ENCODE measurements at regions not wholly inside any gene's neighbourhood (a gene's known extent, or its start where the extent isn't known, plus 50 kb on each side); places are given as distances from the start of the nearest gene placed in this dataset.
"Not testable (repeated sequence)": the region's sequence is repeated elsewhere in the genome, so short reads cannot be mapped to it uniquely, and the experiment has no call there.

DNA sequence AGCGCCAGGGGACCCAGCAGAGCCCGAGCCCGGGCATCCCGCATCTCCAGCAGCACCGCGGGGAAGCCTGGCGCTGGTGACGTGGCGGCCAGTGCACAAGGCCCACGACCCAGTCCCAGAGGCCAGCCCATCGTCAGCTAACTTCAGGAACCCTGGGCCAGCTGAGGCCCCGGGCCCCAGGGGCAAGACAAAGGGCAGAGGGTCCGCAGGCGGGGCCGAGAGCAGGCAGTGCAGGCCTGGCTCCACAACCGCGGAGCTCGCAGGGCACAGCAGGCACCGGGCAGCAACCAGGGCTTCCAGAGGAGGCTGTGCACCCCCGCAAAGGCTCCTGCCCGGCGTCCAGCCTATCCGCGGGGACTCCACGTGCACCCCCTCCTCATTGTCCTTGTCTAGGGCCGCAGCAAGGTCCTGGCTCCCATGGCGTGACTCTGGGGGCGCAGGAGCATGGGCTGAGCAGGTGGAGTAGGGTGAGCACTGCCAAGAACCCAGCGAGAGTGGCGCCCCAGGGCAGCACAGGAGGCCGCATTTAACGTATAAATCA lies 352.5 kb downstream of the KCNJ18 start:
- 70 to 75% methylated on average over 27 to 32 of the region's 32 CpGs for WGBS, 2 donors
- DNase-seq; H3K4me1 ChIP-seq (ENCODE audit: control insufficient read depth in 5 of 5, insufficient read depth in 5 of 5, low read length in 5 of 5); ATAC-seq (ENCODE audit: insufficient read depth, low FRiP score); H3K27ac ChIP-seq (ENCODE audit: low read depth in 1 of 2, low read length in 1 of 2); H3K27me3 ChIP-seq (ENCODE audit: control insufficient read depth in 3 of 3, insufficient read depth in 3 of 3, low read length in 2 of 3); H3K9me3 ChIP-seq (ENCODE audit: control insufficient read depth in 4 of 4, insufficient read depth in 3 of 4, low read length in 3 of 4); H3K4me3 ChIP-seq; H3K9ac ChIP-seq (ENCODE audit: insufficient read depth in 1 of 2, low read length in 2 of 2); H3K36me3 ChIP-seq (ENCODE audit: control insufficient read depth in 4 of 4, insufficient read depth in 4 of 4, low read length in 4 of 4): not testable (repeated sequence)

DNA sequence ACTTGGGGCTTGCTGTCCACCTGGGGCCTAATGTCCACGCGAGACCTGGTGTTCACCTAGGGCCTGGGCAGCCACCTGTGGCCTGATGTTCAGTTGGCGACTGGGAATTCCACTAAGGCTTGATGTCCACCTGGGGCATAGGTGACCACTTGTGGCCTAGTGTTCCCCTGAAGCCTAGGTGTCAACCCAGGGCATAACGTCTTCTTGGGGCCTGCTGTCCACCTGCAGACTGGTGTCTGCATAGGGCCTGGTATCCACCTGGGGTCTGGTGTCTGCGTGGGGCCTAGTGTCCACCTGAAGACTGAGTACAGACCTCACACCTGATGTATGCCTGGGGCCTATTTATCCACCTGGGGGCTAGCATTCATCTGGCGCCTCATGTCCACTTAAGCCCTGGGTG lies 355.2 kb downstream of the KCNJ18 start:
- WGBS, 2 donors = 77 to 82% methylated on average over 6 of the region's 6 CpGs

DNA sequence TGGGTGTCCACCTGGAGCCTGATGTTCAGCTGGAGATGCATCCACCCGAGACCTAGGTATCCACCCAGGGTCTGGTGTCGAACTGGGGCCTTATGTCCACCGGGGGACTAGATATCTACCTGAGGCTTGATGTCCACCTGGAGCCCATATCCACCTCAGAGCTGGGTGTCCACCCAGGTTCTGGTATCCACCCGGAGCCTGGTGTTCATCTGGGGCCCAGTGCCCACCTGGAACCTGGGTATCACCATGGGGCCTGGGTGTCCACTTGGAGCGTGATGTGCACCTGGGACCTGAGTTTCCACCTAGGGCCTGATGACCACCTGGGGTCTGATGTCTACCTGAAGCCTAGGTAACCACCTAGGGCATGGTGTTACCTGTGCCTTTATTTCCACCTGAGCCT lies 355.9 kb downstream of the KCNJ18 start:
- not testable (repeated sequence) for H3K9me3 ChIP-seq (ENCODE audit: control insufficient read depth in 4 of 4, insufficient read depth in 3 of 4, low read length in 3 of 4); H3K27me3 ChIP-seq (ENCODE audit: control insufficient read depth in 3 of 3, insufficient read depth in 3 of 3, low read length in 2 of 3); H3K27ac ChIP-seq (ENCODE audit: low read depth in 1 of 2, low read length in 1 of 2); H3K36me3 ChIP-seq (ENCODE audit: control insufficient read depth in 4 of 4, insufficient read depth in 4 of 4, low read length in 4 of 4); DNase-seq; H3K4me3 ChIP-seq; ATAC-seq (ENCODE audit: insufficient read depth, low FRiP score); H3K9ac ChIP-seq (ENCODE audit: insufficient read depth in 1 of 2, low read length in 2 of 2); H3K4me1 ChIP-seq (ENCODE audit: control insufficient read depth in 5 of 5, insufficient read depth in 5 of 5, low read length in 5 of 5)
- 76 to 78% methylated on average over 5 of the region's 5 CpGs for WGBS, 2 donors

More for the DNA sequence above, 355.2 kb downstream of the KCNJ18 start:
- not testable (repeated sequence) for H3K27me3 ChIP-seq (ENCODE audit: control insufficient read depth in 3 of 3, insufficient read depth in 3 of 3, low read length in 2 of 3); DNase-seq; ATAC-seq (ENCODE audit: insufficient read depth, low FRiP score); H3K4me3 ChIP-seq; H3K36me3 ChIP-seq (ENCODE audit: control insufficient read depth in 4 of 4, insufficient read depth in 4 of 4, low read length in 4 of 4); H3K9ac ChIP-seq (ENCODE audit: insufficient read depth in 1 of 2, low read length in 2 of 2); H3K27ac ChIP-seq (ENCODE audit: low read depth in 1 of 2, low read length in 1 of 2); H3K4me1 ChIP-seq (ENCODE audit: control insufficient read depth in 5 of 5, insufficient read depth in 5 of 5, low read length in 5 of 5); H3K9me3 ChIP-seq (ENCODE audit: control insufficient read depth in 4 of 4, insufficient read depth in 3 of 4, low read length in 3 of 4)

DNA sequence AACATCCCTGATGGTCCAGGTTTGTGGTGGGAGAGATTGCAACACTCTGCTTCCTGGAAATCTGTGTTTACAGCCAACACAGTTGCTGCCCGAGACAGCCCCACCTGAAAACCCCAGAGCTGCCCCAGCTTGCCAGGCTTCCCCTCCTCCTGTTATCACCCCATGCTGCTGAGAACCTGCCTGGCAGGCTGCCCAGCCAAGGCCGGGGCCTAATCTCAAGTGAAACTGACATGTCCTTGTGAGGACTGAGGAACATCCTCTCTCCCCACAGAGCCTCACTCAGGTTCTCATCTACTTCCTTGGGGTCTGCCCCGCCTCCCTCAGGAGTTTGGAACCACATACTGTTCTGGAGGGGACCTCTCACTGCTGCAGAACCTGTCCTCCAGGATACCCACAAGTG lies 358.4 kb downstream of the KCNJ18 start:
- 30 to 35% methylated on average over 2 of the region's 3 CpGs for WGBS, 2 donors
- DNase-seq; H3K27me3 ChIP-seq (ENCODE audit: control insufficient read depth in 3 of 3, insufficient read depth in 3 of 3, low read length in 2 of 3): not testable (repeated sequence)

DNA sequence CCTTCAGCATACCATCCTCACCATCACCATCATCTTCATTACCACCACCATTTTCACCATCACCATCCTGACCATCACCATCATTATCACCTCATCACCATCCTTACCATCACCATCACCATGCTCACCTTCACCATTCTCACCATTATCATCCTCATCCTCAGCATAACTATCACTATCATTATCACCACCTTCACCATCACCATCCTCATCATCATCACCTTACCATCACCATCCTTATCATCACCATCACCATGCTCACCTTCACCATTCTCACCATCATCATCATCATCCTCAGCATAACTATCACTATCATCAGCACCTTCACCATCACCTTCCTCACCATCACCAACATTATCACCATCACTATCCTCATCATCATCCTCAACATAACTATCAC lies 360.4 kb downstream of the KCNJ18 start:
- H3K36me3 ChIP-seq (ENCODE audit: control insufficient read depth in 4 of 4, insufficient read depth in 4 of 4, low read length in 4 of 4); H3K9me3 ChIP-seq (ENCODE audit: control insufficient read depth in 4 of 4, insufficient read depth in 3 of 4, low read length in 3 of 4); DNase-seq; H3K27me3 ChIP-seq (ENCODE audit: control insufficient read depth in 3 of 3, insufficient read depth in 3 of 3, low read length in 2 of 3); H3K9ac ChIP-seq (ENCODE audit: insufficient read depth in 1 of 2, low read length in 2 of 2); H3K4me1 ChIP-seq (ENCODE audit: control insufficient read depth in 5 of 5, insufficient read depth in 5 of 5, low read length in 5 of 5); H3K27ac ChIP-seq (ENCODE audit: low read depth in 1 of 2, low read length in 1 of 2); ATAC-seq (ENCODE audit: insufficient read depth, low FRiP score); H3K4me3 ChIP-seq: not testable (repeated sequence)

More for the DNA sequence above, 358.4 kb downstream of the KCNJ18 start:
- ATAC-seq (ENCODE audit: insufficient read depth, low FRiP score); H3K36me3 ChIP-seq (ENCODE audit: control insufficient read depth in 4 of 4, insufficient read depth in 4 of 4, low read length in 4 of 4); H3K4me1 ChIP-seq (ENCODE audit: control insufficient read depth in 5 of 5, insufficient read depth in 5 of 5, low read length in 5 of 5); H3K4me3 ChIP-seq; H3K27ac ChIP-seq (ENCODE audit: low read depth in 1 of 2, low read length in 1 of 2); H3K9me3 ChIP-seq (ENCODE audit: control insufficient read depth in 4 of 4, insufficient read depth in 3 of 4, low read length in 3 of 4); H3K9ac ChIP-seq (ENCODE audit: insufficient read depth in 1 of 2, low read length in 2 of 2): not testable (repeated sequence)

DNA sequence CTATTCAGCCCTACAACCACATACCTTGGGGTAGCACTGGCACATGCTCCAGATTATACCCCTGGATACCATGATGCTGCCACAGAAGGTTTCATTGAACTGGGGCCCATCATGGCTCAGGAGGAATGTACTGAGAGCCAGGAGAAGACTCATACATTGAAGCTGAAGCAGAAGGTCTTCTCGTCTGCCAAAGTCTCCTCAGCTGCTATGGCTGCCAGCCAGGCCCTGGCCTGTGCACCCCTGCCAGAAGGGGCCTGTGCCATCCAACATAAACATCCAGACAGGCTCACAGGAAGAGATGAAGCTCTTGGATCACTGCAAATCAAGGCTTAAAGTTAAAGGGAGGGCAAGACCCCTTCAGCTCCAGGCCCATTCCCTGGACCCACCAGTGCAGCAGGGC lies 364.2 kb downstream of the KCNJ18 start:
- not testable (repeated sequence) for H3K4me3 ChIP-seq; H3K27ac ChIP-seq (ENCODE audit: low read depth in 1 of 2, low read length in 1 of 2); H3K36me3 ChIP-seq (ENCODE audit: control insufficient read depth in 4 of 4, insufficient read depth in 4 of 4, low read length in 4 of 4); H3K9ac ChIP-seq (ENCODE audit: insufficient read depth in 1 of 2, low read length in 2 of 2); H3K9me3 ChIP-seq (ENCODE audit: control insufficient read depth in 4 of 4, insufficient read depth in 3 of 4, low read length in 3 of 4); ATAC-seq (ENCODE audit: insufficient read depth, low FRiP score); DNase-seq; H3K27me3 ChIP-seq (ENCODE audit: control insufficient read depth in 3 of 3, insufficient read depth in 3 of 3, low read length in 2 of 3); H3K4me1 ChIP-seq (ENCODE audit: control insufficient read depth in 5 of 5, insufficient read depth in 5 of 5, low read length in 5 of 5)
- 63 to 67% methylated on average over 1 of the region's 1 CpG for WGBS, 2 donors

DNA sequence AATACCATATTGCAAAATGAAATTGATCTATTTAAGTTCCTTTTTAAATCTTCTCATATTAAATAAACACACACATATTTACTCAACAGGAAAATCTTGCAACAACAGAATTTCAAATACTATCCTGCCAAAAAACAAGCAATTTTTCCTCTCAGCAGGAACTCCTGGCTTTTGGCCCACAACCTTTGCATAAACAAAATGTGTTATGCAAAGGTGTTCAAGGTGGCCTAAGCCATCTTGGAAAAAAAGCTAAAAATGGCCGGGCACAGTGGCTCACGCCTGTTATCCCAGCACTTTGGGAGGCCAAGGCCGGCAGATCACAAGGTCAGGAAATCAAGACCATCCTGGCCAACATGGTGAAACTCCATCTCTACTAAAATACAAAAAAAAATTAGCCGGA lies 383.6 kb downstream of the KCNJ18 start:
- H3K4me1 ChIP-seq (ENCODE audit: control insufficient read depth in 5 of 5, insufficient read depth in 5 of 5, low read length in 5 of 5); H3K4me3 ChIP-seq; H3K9me3 ChIP-seq (ENCODE audit: control insufficient read depth in 4 of 4, insufficient read depth in 3 of 4, low read length in 3 of 4); H3K27me3 ChIP-seq (ENCODE audit: control insufficient read depth in 3 of 3, insufficient read depth in 3 of 3, low read length in 2 of 3); H3K9ac ChIP-seq (ENCODE audit: insufficient read depth in 1 of 2, low read length in 2 of 2); H3K27ac ChIP-seq (ENCODE audit: low read depth in 1 of 2, low read length in 1 of 2); H3K36me3 ChIP-seq (ENCODE audit: control insufficient read depth in 4 of 4, insufficient read depth in 4 of 4, low read length in 4 of 4); ATAC-seq (ENCODE audit: insufficient read depth, low FRiP score); DNase-seq: not testable (repeated sequence)
- WGBS, 2 donors = 90 to 91% methylated on average over 3 to 4 of the region's 4 CpGs

DNA sequence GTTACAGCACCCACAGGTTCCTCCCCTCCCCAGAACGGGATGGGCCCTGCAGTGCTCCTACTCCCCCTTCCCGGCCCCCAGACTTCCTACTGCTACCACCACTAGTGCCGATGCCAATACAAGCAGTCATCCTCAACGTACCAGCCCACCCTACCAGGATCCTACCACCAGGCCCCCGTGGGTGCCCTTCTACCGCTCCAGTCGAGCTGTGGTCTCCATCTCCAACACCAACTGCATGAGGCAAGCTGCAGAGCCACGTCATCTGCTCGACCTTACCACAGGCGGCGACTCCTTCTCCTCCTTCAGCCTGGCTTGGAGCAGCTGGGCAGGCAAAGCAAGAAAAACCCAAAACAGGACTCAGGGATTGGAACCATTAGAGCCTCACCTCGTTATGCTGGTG lies 396.3 kb downstream of the KCNJ18 start:
- 76 to 81% methylated on average over 12 of the region's 12 CpGs for WGBS, 2 donors
- H3K9ac ChIP-seq (ENCODE audit: insufficient read depth in 1 of 2, low read length in 2 of 2); H3K27me3 ChIP-seq (ENCODE audit: control insufficient read depth in 3 of 3, insufficient read depth in 3 of 3, low read length in 2 of 3); H3K36me3 ChIP-seq (ENCODE audit: control insufficient read depth in 4 of 4, insufficient read depth in 4 of 4, low read length in 4 of 4); ATAC-seq (ENCODE audit: insufficient read depth, low FRiP score); H3K4me1 ChIP-seq (ENCODE audit: control insufficient read depth in 5 of 5, insufficient read depth in 5 of 5, low read length in 5 of 5); H3K4me3 ChIP-seq; H3K27ac ChIP-seq (ENCODE audit: low read depth in 1 of 2, low read length in 1 of 2); DNase-seq; H3K9me3 ChIP-seq (ENCODE audit: control insufficient read depth in 4 of 4, insufficient read depth in 3 of 4, low read length in 3 of 4): not testable (repeated sequence)
